Stomach (tissue), 4 donors: ENCODE measurements at regions not wholly inside any gene's neighbourhood (a gene's known extent, or its start where the extent isn't known, plus 50 kb on each side); places are given as distances from the start of the nearest gene placed in this dataset.

Experiments
- EP300 ChIP-seq: sonication (generic); formaldehyde crosslinking; IDR thresholded peaks from one replicate; pipeline ENCODE4 v1.6.1; 2017; ENCODE audit warnings: antibody characterized with exemption
- TF ChIP-seq, protein P1 (sequence below), 7 experiments: fragments of 450-650 bp in 4 of 7; fragments of 200-600 bp in 3 of 7; sonication (generic) in 3 of 7; IDR thresholded peaks; one replicate each; pipeline ENCODE4 v1.5.1; 2016 to 2019; ENCODE audit warnings: antibody characterized with exemption in 7 of 7, control low read depth in 2 of 7, mild to moderate bottlenecking in 1 of 7

DNA sequence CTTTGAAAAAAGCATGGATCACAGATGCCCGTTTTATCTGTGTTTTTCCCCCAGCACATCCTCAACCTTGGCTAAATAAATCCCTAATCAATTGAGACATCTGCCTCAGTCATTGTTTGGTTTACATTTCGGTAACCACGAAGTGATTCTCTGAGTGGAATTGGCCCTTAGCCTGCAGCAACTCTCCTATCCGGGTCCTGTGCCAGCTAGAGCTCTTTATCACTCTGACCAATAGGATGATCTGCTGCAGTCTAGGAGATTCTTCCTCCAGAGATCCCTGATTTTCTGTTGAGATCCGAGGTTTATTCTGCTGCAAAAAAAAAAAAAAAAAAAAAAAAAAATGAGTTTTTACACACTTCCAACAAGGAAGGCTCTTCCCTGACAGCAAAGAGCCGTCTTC lies 137.3 kb downstream of the KCNA4 start:
- TF ChIP-seq EP300: no peak
- TF ChIP-seq, protein P1, sequence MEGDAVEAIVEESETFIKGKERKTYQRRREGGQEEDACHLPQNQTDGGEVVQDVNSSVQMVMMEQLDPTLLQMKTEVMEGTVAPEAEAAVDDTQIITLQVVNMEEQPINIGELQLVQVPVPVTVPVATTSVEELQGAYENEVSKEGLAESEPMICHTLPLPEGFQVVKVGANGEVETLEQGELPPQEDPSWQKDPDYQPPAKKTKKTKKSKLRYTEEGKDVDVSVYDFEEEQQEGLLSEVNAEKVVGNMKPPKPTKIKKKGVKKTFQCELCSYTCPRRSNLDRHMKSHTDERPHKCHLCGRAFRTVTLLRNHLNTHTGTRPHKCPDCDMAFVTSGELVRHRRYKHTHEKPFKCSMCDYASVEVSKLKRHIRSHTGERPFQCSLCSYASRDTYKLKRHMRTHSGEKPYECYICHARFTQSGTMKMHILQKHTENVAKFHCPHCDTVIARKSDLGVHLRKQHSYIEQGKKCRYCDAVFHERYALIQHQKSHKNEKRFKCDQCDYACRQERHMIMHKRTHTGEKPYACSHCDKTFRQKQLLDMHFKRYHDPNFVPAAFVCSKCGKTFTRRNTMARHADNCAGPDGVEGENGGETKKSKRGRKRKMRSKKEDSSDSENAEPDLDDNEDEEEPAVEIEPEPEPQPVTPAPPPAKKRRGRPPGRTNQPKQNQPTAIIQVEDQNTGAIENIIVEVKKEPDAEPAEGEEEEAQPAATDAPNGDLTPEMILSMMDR (IDR thresholded peaks at IDR 0.05): no peak
